ENCODE measurements at regions not wholly inside any gene's neighbourhood (a gene's known extent, or its start where the extent isn't known, plus 50 kb on each side); places are given as distances from the start of the nearest gene placed in this dataset.

- TF ChIP-seq CTCF (IDR thresholded peaks at IDR 0.05) (no peak), POLR2A (IDR thresholded peaks at IDR 0.05) (no peak)
Observed at GRCh38 chr12:62129291-62129690, 130.9 kb upstream of the USP15 start.
